ENCODE measurements at regions not wholly inside any gene's neighbourhood (a gene's known extent, or its start where the extent isn't known, plus 50 kb on each side); places are given as distances from the start of the nearest gene placed in this dataset.
"Not testable (repeated sequence)": the region's sequence is repeated elsewhere in the genome, so short reads cannot be mapped to it uniquely, and the experiment has no call there.

DNA sequence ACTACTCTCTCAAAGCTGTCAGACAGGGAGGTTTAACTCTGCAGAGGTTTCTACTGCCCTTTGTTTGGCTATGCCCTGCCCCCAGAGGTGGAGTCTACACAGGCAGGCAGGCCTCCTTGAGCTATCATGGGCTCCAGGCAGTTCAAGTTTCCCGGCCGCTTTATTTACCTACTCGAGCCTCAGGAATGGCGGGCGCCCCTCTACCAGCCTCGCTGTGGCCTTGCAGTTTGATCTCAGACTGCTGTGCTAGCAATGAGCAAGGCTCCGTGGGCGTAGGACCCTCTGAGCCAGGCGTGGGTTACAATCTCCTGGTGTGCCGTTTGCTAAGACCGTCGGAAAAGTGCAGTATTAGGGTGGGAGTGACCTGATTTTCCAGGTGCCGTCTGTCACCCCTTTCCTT, 124.3 kb downstream of the PTCHD1 start:
- H3K27me3 ChIP-seq (replicated peaks; ENCODE audit: insufficient read depth); DNase-seq; H3K9me3 ChIP-seq (ENCODE audit: low read depth); H3K9ac ChIP-seq; H3K4me1 ChIP-seq (ENCODE audit: insufficient read depth); H3K4me2 ChIP-seq (ENCODE audit: unreplicated experiment); H3K36me3 ChIP-seq (ENCODE audit: low read depth); H3K9me2 ChIP-seq (ENCODE audit: insufficient read depth); H3F3A ChIP-seq (ENCODE audit: insufficient read depth); H3K79me2 ChIP-seq (ENCODE audit: insufficient read depth); H2AFZ ChIP-seq; H4K20me1 ChIP-seq (ENCODE audit: insufficient read depth); in situ Hi-C loops (cut with MboI); H3K4me3 ChIP-seq; H3K27ac ChIP-seq: not testable (repeated sequence)
- 70 to 76% methylated on average over 13 of the region's 13 CpGs for WGBS, 2 experiments (ENCODE audit: low coverage in 1 of 2, low lambda C conversion rate in 2 of 2, missing lambda C conversion rate in 2 of 2)

DNA sequence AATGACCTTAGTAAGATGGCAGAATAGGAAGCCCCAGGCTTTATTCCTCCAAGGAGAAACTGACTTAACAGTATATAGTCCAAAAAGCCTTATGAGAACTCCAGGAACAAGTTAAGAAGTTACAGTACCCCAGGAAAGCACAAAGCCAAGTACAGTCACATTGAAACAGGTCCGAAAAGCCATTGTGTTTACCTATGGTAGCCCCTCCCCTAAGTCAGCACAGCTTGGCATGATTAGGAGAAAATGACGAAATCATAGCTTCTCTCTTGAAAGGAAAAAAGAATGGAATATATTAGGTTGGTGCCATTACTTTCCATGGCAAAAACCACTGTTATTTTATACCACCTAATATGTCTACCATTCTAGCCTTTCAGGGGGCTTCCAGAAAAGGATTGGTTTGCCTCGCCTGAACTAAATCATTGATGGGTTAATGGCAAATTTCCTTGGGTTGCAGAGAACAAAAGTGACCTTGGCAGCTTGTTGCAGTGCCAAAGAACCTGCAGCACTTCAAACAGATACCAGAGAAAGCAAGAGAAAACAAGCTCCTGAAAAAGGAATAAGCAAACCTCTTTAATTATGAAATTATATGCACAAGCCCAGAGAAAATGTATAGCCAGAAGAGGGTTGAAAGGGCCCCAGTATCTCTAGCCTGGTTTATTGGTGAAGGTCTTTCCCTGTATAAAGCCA, 130.6 kb downstream of the PTCHD1 start:
- Histone ChIP-seq H4K20me1 (ENCODE audit: insufficient read depth) (no peaks in the 10 kb centered on the region), H3K9ac (no peak overlapping the region), H2AFZ (no peak overlapping the region), H3K4me2 (ENCODE audit: unreplicated experiment) (no peak overlapping the region), H3K4me1 (ENCODE audit: insufficient read depth) (no peaks in the 10 kb centered on the region), H3K36me3 (ENCODE audit: low read depth) (no peaks in the 10 kb centered on the region), H3K27ac (no peak overlapping the region), H3K9me2 (ENCODE audit: insufficient read depth) (no peaks in the 10 kb centered on the region), H3K79me2 (ENCODE audit: insufficient read depth) (no peaks in the 10 kb centered on the region), H3K9me3 (ENCODE audit: low read depth) (no peaks in the 10 kb centered on the region), H3K4me3 (no peak overlapping the region), H3K27me3 (replicated peaks; ENCODE audit: insufficient read depth) (no peaks in the 10 kb centered on the region), H3F3A (ENCODE audit: insufficient read depth) (no peaks in the 10 kb centered on the region)
- no peak for TF ChIP-seq EZH2phosphoT487 (IDR thresholded peaks at IDR 0.05; ENCODE audit: insufficient read depth, low read depth)
- no peak for TF ChIP-seq EZH2 (IDR thresholded peaks at IDR 0.05; ENCODE audit: insufficient read depth, poor library complexity, severe bottlenecking)
- no peak for DNase-seq
- 9 to 29% methylated on average over 3 of the region's 3 CpGs for WGBS, 2 experiments (ENCODE audit: low coverage in 1 of 2, low lambda C conversion rate in 2 of 2, missing lambda C conversion rate in 2 of 2)
- in situ Hi-C loops (cut with MboI), result no loop called here

DNA sequence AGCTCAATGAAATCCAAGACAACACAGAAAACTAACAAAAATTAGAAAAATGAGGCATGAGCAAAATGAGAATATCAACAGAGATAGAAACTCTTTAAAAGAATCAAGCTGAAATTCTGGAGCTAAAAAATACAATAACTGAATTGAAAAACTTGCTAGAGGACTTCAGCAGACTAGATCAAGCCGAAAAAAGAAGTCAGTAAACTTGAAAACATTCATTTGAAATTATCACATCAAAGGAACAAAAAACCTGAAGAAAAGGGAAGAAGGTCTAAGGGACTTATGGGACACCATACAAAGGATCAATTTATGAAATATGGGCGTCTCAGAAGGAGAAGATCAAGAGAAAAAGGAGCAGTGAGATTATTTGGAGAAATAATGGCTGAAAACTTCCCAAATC, 131.3 kb downstream of the PTCHD1 start:
- Histone ChIP-seq H3K4me1 (ENCODE audit: insufficient read depth) (no peaks in the 10 kb centered on the region), H3K27me3 (replicated peaks; ENCODE audit: insufficient read depth) (no peaks in the 10 kb centered on the region), H3K4me3 (no peak overlapping the region), H3K79me2 (ENCODE audit: insufficient read depth) (no peaks in the 10 kb centered on the region), H3K9me3 (ENCODE audit: low read depth) (no peaks in the 10 kb centered on the region), H3K27ac (no peak overlapping the region), H3K4me2 (ENCODE audit: unreplicated experiment) (no peak overlapping the region), H3K9me2 (ENCODE audit: insufficient read depth) (no peaks in the 10 kb centered on the region), H2AFZ (no peak overlapping the region), H3K9ac (no peak overlapping the region), H4K20me1 (ENCODE audit: insufficient read depth) (no peaks in the 10 kb centered on the region), H3F3A (ENCODE audit: insufficient read depth) (no peaks in the 10 kb centered on the region), H3K36me3 (ENCODE audit: low read depth) (no peaks in the 10 kb centered on the region)
- DNase-seq, result no peak
- no peak for TF ChIP-seq EZH2 (IDR thresholded peaks at IDR 0.05; ENCODE audit: insufficient read depth, poor library complexity, severe bottlenecking)
- TF ChIP-seq EZH2phosphoT487 (IDR thresholded peaks at IDR 0.05; ENCODE audit: insufficient read depth, low read depth), result no peak
- 6% methylated on average over 2 of the region's 2 CpGs for WGBS, 2 experiments (ENCODE audit: low coverage in 1 of 2, low lambda C conversion rate in 2 of 2, missing lambda C conversion rate in 2 of 2)
- in situ Hi-C loops (cut with MboI), result no loop called here

DNA sequence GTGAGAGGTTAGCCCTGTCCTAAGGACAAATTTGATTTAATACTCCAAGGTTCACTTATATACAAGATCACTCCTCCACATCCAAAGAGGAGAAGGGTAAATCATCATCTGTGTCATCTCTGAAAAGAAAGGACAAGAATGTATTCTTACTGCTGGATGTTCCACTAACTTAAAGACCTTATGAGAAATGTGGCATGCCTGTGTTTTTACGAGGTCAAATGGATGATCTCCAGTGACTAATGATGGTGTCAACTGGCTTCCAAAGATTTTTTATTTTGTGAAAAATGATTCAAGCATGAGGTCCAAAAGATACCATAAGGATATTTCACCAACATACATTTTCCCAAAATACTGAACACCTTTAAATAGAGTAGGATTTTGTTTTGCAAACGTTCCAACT, 143.4 kb downstream of the PTCHD1 start:
- in situ Hi-C loops (cut with MboI), result no loop called here
- no peak overlapping the region for H3K9ac ChIP-seq
- no peaks in the 10 kb centered on the region for H3K36me3 ChIP-seq (ENCODE audit: low read depth)
- no peak overlapping the region for H3K4me3 ChIP-seq
- H2AFZ ChIP-seq, result no peak overlapping the region
- H4K20me1 ChIP-seq (ENCODE audit: insufficient read depth), result no peaks in the 10 kb centered on the region
- TF ChIP-seq EZH2phosphoT487 (IDR thresholded peaks at IDR 0.05; ENCODE audit: insufficient read depth, low read depth) (no peak), EZH2 (IDR thresholded peaks at IDR 0.05; ENCODE audit: insufficient read depth, poor library complexity, severe bottlenecking) (no peak)
- H3F3A ChIP-seq (ENCODE audit: insufficient read depth), result peaks cover 10% of the 10 kb centered on the region; the same call in 1 of the 2 replicates
- no peaks in the 10 kb centered on the region for H3K27me3 ChIP-seq (replicated peaks; ENCODE audit: insufficient read depth)
- no peak overlapping the region for H3K27ac ChIP-seq
- H3K9me3 ChIP-seq (ENCODE audit: low read depth), result no peaks in the 10 kb centered on the region
- H3K4me2 ChIP-seq (ENCODE audit: unreplicated experiment), result no peak overlapping the region
- H3K79me2 ChIP-seq (ENCODE audit: insufficient read depth), result no peaks in the 10 kb centered on the region
- WGBS, 2 experiments (ENCODE audit: low coverage in 1 of 2, low lambda C conversion rate in 2 of 2, missing lambda C conversion rate in 2 of 2), result 10 to 23% methylated on average over 2 of the region's 2 CpGs
- H3K4me1 ChIP-seq (ENCODE audit: insufficient read depth), result 0 out of 2 replicates have a peak, but pooled peaks cover 5% of the 10 kb centered on the region
- H3K9me2 ChIP-seq (ENCODE audit: insufficient read depth), result no peaks in the 10 kb centered on the region
- peak; percentile 39 for DNase-seq

DNA sequence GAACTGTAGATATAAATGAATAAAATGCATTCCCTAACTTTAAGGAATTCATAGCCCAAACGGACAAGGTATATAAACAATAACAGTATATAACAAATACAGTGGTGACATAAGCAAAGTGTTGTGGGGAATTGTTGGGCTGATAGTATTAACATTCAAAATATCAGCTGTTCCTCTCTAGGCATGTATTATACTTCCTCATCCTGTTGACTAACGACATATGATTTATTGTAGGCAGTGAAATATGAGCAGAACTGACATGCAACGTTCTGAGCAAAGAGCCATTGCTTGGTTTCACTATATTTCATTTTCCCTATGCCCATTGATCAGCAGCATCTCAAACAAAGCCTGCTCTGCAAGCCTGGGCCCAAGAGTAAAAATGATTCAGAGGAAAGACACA, 143.9 kb downstream of the PTCHD1 start:
- Histone ChIP-seq H3K4me3 (no peak overlapping the region), H3K36me3 (ENCODE audit: low read depth) (no peaks in the 10 kb centered on the region), H3K4me2 (ENCODE audit: unreplicated experiment) (no peak overlapping the region), H3K27ac (no peak overlapping the region), H3K9me3 (ENCODE audit: low read depth) (no peaks in the 10 kb centered on the region), H3K9me2 (ENCODE audit: insufficient read depth) (no peaks in the 10 kb centered on the region), H3K27me3 (replicated peaks; ENCODE audit: insufficient read depth) (no peaks in the 10 kb centered on the region), H3K4me1 (ENCODE audit: insufficient read depth) (0 out of 2 replicates have a peak, but pooled peaks cover 5% of the 10 kb centered on the region), H4K20me1 (ENCODE audit: insufficient read depth) (no peaks in the 10 kb centered on the region), H3K79me2 (ENCODE audit: insufficient read depth) (no peaks in the 10 kb centered on the region), H2AFZ (no peak overlapping the region), H3F3A (ENCODE audit: insufficient read depth) (peaks cover 10% of the 10 kb centered on the region; the same call in 1 of the 2 replicates), H3K9ac (no peak overlapping the region)
- no peak for TF ChIP-seq EZH2 (IDR thresholded peaks at IDR 0.05; ENCODE audit: insufficient read depth, poor library complexity, severe bottlenecking)
- no peak for TF ChIP-seq EZH2phosphoT487 (IDR thresholded peaks at IDR 0.05; ENCODE audit: insufficient read depth, low read depth)
- DNase-seq, result no peak
- WGBS, 2 experiments (ENCODE audit: low coverage in 1 of 2, low lambda C conversion rate in 2 of 2, missing lambda C conversion rate in 2 of 2), result 29 to 52% methylated on average over 3 of the region's 3 CpGs
- in situ Hi-C loops (cut with MboI), result no loop called here

All from GM23248 (cell line).